Panc1 (cell line): ENCODE measurements at regions not wholly inside any gene's neighbourhood (a gene's known extent, or its start where the extent isn't known, plus 50 kb on each side); places are given as distances from the start of the nearest gene placed in this dataset.

Source experiments
- POLR2AphosphoS5 ChIP-seq: IDR thresholded peaks from 2 replicates; pipeline ENCODE4 v1.6.1; 2012; ENCODE audit warnings: mild to moderate bottlenecking, low read depth, low read length, moderate library complexity
- TF ChIP-seq, protein P1 (sequence below): fragments of 450-650 bp; IDR thresholded peaks from 2 replicates; pipeline ENCODE4 v1.5.1; 2017; ENCODE audit warnings: mild to moderate bottlenecking

GRCh38 chr20:59462249-59462648 is 142.1 kb upstream of the PHACTR3 start:
- TF ChIP-seq, protein P1, sequence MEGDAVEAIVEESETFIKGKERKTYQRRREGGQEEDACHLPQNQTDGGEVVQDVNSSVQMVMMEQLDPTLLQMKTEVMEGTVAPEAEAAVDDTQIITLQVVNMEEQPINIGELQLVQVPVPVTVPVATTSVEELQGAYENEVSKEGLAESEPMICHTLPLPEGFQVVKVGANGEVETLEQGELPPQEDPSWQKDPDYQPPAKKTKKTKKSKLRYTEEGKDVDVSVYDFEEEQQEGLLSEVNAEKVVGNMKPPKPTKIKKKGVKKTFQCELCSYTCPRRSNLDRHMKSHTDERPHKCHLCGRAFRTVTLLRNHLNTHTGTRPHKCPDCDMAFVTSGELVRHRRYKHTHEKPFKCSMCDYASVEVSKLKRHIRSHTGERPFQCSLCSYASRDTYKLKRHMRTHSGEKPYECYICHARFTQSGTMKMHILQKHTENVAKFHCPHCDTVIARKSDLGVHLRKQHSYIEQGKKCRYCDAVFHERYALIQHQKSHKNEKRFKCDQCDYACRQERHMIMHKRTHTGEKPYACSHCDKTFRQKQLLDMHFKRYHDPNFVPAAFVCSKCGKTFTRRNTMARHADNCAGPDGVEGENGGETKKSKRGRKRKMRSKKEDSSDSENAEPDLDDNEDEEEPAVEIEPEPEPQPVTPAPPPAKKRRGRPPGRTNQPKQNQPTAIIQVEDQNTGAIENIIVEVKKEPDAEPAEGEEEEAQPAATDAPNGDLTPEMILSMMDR, result no peak
- no peak for TF ChIP-seq POLR2AphosphoS5
